DND-41 (cell line): ENCODE measurements at regions not wholly inside any gene's neighbourhood (a gene's known extent, or its start where the extent isn't known, plus 50 kb on each side); places are given as distances from the start of the nearest gene placed in this dataset.

Experiments
- ATAC-seq: fragments of 200-7000 bp; cut with Tn5 transposase; 3 replicates; pipeline ENCODE4 v1.9.1; 2021; ENCODE audit warnings: low read depth; ENCODE audit not compliant: insufficient read depth
- DNase-seq: peaks from one replicate; pipeline ENCODE4 v3.0.0-alpha.2; 2020
- H2AFZ ChIP-seq: 2 replicates; pipeline ENCODE4 v1.6.0; 2012; ENCODE audit warnings: low read depth, low read length
- H3K27ac ChIP-seq: 2 replicates; pipeline ENCODE4 v1.5.1; 2012; ENCODE audit warnings: low read length, inconsistent platforms
- H3K27me3 ChIP-seq: fragments of 200-600 bp; sonication (generic); 2 replicates; pipeline ENCODE4 v1.6.0; 2012; ENCODE audit warnings: low read length, mild to moderate bottlenecking, inconsistent platforms; ENCODE audit not compliant: insufficient read depth, poor library complexity
- H3K36me3 ChIP-seq: 2 replicates; pipeline ENCODE4 v1.5.1; 2012; ENCODE audit warnings: low read length, inconsistent platforms; ENCODE audit not compliant: insufficient read depth
- H3K4me1 ChIP-seq: 2 replicates; pipeline ENCODE4 v1.5.1; 2012; ENCODE audit warnings: mild to moderate bottlenecking, low read length; ENCODE audit not compliant: insufficient read depth
- H3K4me2 ChIP-seq: 2 replicates; pipeline ENCODE4 v1.6.0; 2012; ENCODE audit warnings: mild to moderate bottlenecking, moderate library complexity, low read length, inconsistent platforms; ENCODE audit not compliant: insufficient read depth
- H3K4me3 ChIP-seq, 2 experiments: fragments of 200-600 bp in 1 of 2; shearing (Covaris generic) in 1 of 2; 2 replicates each; pipeline ENCODE4 v1.5.1; 2012 to 2016; ENCODE audit warnings: inconsistent platforms in 2 of 2, low read length in 2 of 2, mild to moderate bottlenecking in 2 of 2, low read depth in 1 of 2, moderate library complexity in 1 of 2
- H3K79me2 ChIP-seq: 2 replicates; pipeline ENCODE4 v1.6.0; 2012; ENCODE audit warnings: low read length, inconsistent platforms; ENCODE audit not compliant: insufficient read depth
- H3K9ac ChIP-seq: 2 replicates; pipeline ENCODE4 v1.6.0; 2012; ENCODE audit warnings: low read depth, mild to moderate bottlenecking, inconsistent platforms, low read length, moderate library complexity
- H3K9me3 ChIP-seq: 2 replicates; pipeline ENCODE4 v1.5.1; 2012; ENCODE audit warnings: low read length, moderate library complexity, mild to moderate bottlenecking, inconsistent platforms; ENCODE audit not compliant: insufficient read depth, severe bottlenecking
- H4K20me1 ChIP-seq: 2 replicates; pipeline ENCODE4 v1.6.0; 2012; ENCODE audit warnings: low read length; ENCODE audit not compliant: insufficient read depth
- EZH2 ChIP-seq: IDR thresholded peaks from 3 replicates; pipeline ENCODE4 v1.6.1; 2012; ENCODE audit warnings: borderline replicate concordance, low read depth, mild to moderate bottlenecking, moderate library complexity, low read length, inconsistent platforms; ENCODE audit not compliant: severe bottlenecking
- TF ChIP-seq, protein P1 (sequence below): IDR thresholded peaks from 2 replicates; pipeline ENCODE4 v1.5.1; 2012; ENCODE audit warnings: borderline replicate concordance, low read length, moderate library complexity, mild to moderate bottlenecking; ENCODE audit not compliant: poor library complexity, severe bottlenecking; ENCODE audit errors: extremely low read depth

DNA sequence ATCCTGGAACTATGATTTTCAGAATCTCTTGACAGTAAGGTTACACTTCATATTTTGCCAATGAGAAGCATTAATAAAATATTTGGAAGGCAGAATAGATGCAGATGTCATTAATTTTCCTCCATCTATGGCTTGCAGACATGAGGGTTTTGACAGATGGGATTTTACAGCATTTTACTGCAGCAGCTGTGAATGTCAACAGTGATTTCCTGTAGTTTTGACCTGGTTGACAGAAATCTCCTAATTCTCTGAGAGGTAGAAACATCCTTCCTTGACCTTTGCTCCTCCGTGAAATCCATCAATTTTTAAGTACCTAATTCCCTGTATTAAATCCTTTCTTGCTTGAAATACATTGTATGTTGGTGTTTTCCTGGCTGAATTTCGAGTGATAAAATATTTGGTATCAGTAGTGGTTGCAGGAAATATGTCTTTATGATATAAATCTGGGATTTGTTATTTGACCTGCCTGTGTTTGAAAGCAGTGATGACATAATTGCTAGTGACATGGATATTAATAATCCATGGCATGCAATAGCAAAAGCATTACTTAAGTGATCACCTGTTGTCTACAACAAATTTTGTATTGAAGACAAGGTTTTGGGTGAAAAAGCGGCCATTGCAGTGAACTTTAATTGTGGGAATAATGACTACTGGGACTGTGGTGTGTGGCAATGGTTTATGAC is 73.9 kb downstream of the HLX start:
- no peaks in the 10 kb centered on the region for H3K79me2 ChIP-seq
- no peaks in the 10 kb centered on the region for H3K27me3 ChIP-seq
- no peak for ATAC-seq
- no peak overlapping the region for H3K27ac ChIP-seq
- no peaks in the 10 kb centered on the region for H4K20me1 ChIP-seq
- H3K9ac ChIP-seq, result no peak overlapping the region
- DNase-seq, result no peak
- H2AFZ ChIP-seq, result no peak overlapping the region
- TF ChIP-seq EZH2, result no peak
- TF ChIP-seq, protein P1, sequence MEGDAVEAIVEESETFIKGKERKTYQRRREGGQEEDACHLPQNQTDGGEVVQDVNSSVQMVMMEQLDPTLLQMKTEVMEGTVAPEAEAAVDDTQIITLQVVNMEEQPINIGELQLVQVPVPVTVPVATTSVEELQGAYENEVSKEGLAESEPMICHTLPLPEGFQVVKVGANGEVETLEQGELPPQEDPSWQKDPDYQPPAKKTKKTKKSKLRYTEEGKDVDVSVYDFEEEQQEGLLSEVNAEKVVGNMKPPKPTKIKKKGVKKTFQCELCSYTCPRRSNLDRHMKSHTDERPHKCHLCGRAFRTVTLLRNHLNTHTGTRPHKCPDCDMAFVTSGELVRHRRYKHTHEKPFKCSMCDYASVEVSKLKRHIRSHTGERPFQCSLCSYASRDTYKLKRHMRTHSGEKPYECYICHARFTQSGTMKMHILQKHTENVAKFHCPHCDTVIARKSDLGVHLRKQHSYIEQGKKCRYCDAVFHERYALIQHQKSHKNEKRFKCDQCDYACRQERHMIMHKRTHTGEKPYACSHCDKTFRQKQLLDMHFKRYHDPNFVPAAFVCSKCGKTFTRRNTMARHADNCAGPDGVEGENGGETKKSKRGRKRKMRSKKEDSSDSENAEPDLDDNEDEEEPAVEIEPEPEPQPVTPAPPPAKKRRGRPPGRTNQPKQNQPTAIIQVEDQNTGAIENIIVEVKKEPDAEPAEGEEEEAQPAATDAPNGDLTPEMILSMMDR, result no peak
- H3K4me1 ChIP-seq, result no peaks in the 10 kb centered on the region
- H3K9me3 ChIP-seq, result peaks cover 8% of the 10 kb centered on the region
- H3K36me3 ChIP-seq, result no peaks in the 10 kb centered on the region
- H3K4me2 ChIP-seq, result no peak overlapping the region
- no peak overlapping the region for H3K4me3 ChIP-seq

GRCh38 chr1:220954321-220955075 is 75.3 kb downstream of the HLX start:
- Histone ChIP-seq H3K4me3 (no peak overlapping the region), H3K4me2 (no peak overlapping the region), H3K9ac (no peak overlapping the region), H3K36me3 (no peaks in the 10 kb centered on the region), H3K4me1 (no peaks in the 10 kb centered on the region), H3K9me3 (peaks cover 8% of the 10 kb centered on the region), H4K20me1 (no peaks in the 10 kb centered on the region), H3K27ac (no peak overlapping the region), H2AFZ (no peak overlapping the region), H3K27me3 (no peaks in the 10 kb centered on the region), H3K79me2 (no peaks in the 10 kb centered on the region)
- DNase-seq (no peak), ATAC-seq (no peak)
- no peak for TF ChIP-seq EZH2
- TF ChIP-seq, protein P1, result no peak

DNA sequence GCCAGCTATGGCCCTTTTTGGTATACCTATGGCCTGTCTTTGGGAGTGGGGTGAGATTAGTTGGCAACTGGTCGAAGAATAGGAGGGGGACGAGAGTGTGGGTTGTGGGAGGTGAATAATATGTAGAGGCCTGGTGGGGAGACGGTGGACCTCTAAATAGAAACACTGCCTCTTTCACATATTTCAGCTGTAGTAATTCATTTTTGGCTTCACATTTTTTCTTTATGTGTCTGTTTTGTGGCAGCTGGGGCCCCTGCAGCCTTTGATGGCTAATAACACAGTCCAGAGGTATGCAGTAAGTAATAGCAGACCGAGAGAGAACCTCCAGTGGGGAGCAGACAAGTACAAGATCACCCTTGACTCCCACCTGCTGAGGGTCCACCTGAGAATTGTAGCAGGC is 75.9 kb downstream of the HLX start:
- ATAC-seq, result no peak
- no peak overlapping the region for H3K27ac ChIP-seq
- H3K4me1 ChIP-seq, result no peaks in the 10 kb centered on the region
- H3K4me2 ChIP-seq, result no peak overlapping the region
- no peak overlapping the region for H3K9ac ChIP-seq
- TF ChIP-seq EZH2, result no peak
- TF ChIP-seq, protein P1, result no peak
- H3K4me3 ChIP-seq, result no peak overlapping the region
- H3K27me3 ChIP-seq, result no peaks in the 10 kb centered on the region
- peaks cover 4% of the 10 kb centered on the region for H3K9me3 ChIP-seq
- no peak for DNase-seq
- H3K79me2 ChIP-seq, result no peaks in the 10 kb centered on the region
- H4K20me1 ChIP-seq, result no peaks in the 10 kb centered on the region
- no peaks in the 10 kb centered on the region for H3K36me3 ChIP-seq
- no peak overlapping the region for H2AFZ ChIP-seq
